ENCODE measurements at regions not wholly inside any gene's neighbourhood (a gene's known extent, or its start where the extent isn't known, plus 50 kb on each side); places are given as distances from the start of the nearest gene placed in this dataset.

GRCh38 chrX:33908898-33909297 lies 223.2 kb downstream of the FAM47A start:
- no peak overlapping the region for H3K4me3 ChIP-seq
- H2AFZ ChIP-seq (replicated peaks), result no peak overlapping the region
- peaks cover 8% of the 10 kb centered on the region for H3K9me3 Mint-ChIP-seq
- H3K4me3 Mint-ChIP-seq, result no peak overlapping the region
- no peak overlapping the region for H3K27ac ChIP-seq
- H3K4me2 ChIP-seq, result no peak overlapping the region
- no peak for DNase-seq (ENCODE audit: low spot score)
- H3K79me2 ChIP-seq (ENCODE audit: low read depth), result no peaks in the 10 kb centered on the region
- H3K9me3 ChIP-seq (ENCODE audit: low read depth), result no peaks in the 10 kb centered on the region
- H3K27me3 Mint-ChIP-seq (ENCODE audit: insufficient read depth, low read depth), result no peaks in the 10 kb centered on the region
- H4K20me1 ChIP-seq (ENCODE audit: low read depth), result no peaks in the 10 kb centered on the region
- no peak overlapping the region for H3K27ac Mint-ChIP-seq
- no peaks in the 10 kb centered on the region for H3K36me3 ChIP-seq
- H3K4me1 Mint-ChIP-seq, result no peaks in the 10 kb centered on the region
- H3F3A ChIP-seq (ENCODE audit: low read depth), result no peaks in the 10 kb centered on the region
- H3K27me3 ChIP-seq, result no peaks in the 10 kb centered on the region
- peaks cover 25% of the 10 kb centered on the region for H3K4me1 ChIP-seq
- TF ChIP-seq CTCF (IDR thresholded peaks at IDR 0.05) (no peak), EZH2phosphoT487 (IDR thresholded peaks at IDR 0.05) (no peak)
- no peak overlapping the region for H3K9ac ChIP-seq
- no peaks in the 10 kb centered on the region for H3K36me3 Mint-ChIP-seq

GRCh38 chrX:33908074-33908473 lies 224.0 kb downstream of the FAM47A start:
- no peak overlapping the region for H3K4me3 Mint-ChIP-seq
- Histone ChIP-seq H4K20me1 (ENCODE audit: low read depth) (no peaks in the 10 kb centered on the region), H3K4me2 (no peak overlapping the region), H3K4me3 (no peak overlapping the region), H3K27ac (no peak overlapping the region), H3K27me3 (no peaks in the 10 kb centered on the region), H3K36me3 (no peaks in the 10 kb centered on the region), H3K79me2 (ENCODE audit: low read depth) (no peaks in the 10 kb centered on the region), H3K9ac (no peak overlapping the region), H2AFZ (replicated peaks) (peak overlapping the region; percentile 51), H3K4me1 (peaks cover 25% of the 10 kb centered on the region), H3K9me3 (ENCODE audit: low read depth) (no peaks in the 10 kb centered on the region), H3F3A (ENCODE audit: low read depth) (no peaks in the 10 kb centered on the region)
- TF ChIP-seq EZH2phosphoT487 (IDR thresholded peaks at IDR 0.05) (no peak), CTCF (IDR thresholded peaks at IDR 0.05) (no peak), EZH2 (IDR thresholded peaks at IDR 0.05) (no peak)
- no peak overlapping the region for H3K27ac Mint-ChIP-seq
- H3K9me3 Mint-ChIP-seq, result peaks cover 8% of the 10 kb centered on the region
- no peak for DNase-seq (ENCODE audit: low spot score)
- H3K27me3 Mint-ChIP-seq (ENCODE audit: insufficient read depth, low read depth), result no peaks in the 10 kb centered on the region
- no peaks in the 10 kb centered on the region for H3K36me3 Mint-ChIP-seq
- H3K4me1 Mint-ChIP-seq, result no peaks in the 10 kb centered on the region

GRCh38 chrX:33906971-33907370 lies 225.1 kb downstream of the FAM47A start:
- Histone ChIP-seq H3K27ac (no peak overlapping the region), H2AFZ (replicated peaks) (peak overlapping the region; percentile 87)
- H3K27ac Mint-ChIP-seq, result no peak overlapping the region

More at GRCh38 chrX:33906971-33907370, 225.1 kb downstream of the FAM47A start:
- no peaks in the 10 kb centered on the region for H4K20me1 ChIP-seq (ENCODE audit: low read depth)
- peaks cover 25% of the 10 kb centered on the region for H3K4me1 ChIP-seq
- H3K36me3 Mint-ChIP-seq, result no peaks in the 10 kb centered on the region
- no peaks in the 10 kb centered on the region for H3K27me3 Mint-ChIP-seq (ENCODE audit: insufficient read depth, low read depth)
- no peaks in the 10 kb centered on the region for H3K79me2 ChIP-seq (ENCODE audit: low read depth)
- no peaks in the 10 kb centered on the region for H3K9me3 ChIP-seq (ENCODE audit: low read depth)
- no peak for TF ChIP-seq EZH2phosphoT487 (IDR thresholded peaks at IDR 0.05)
- no peak for TF ChIP-seq CTCF (IDR thresholded peaks at IDR 0.05)
- TF ChIP-seq EZH2 (IDR thresholded peaks at IDR 0.05), result no peak
- H3K9me3 Mint-ChIP-seq, result peaks cover 10% of the 10 kb centered on the region
- no peak overlapping the region for H3K4me3 ChIP-seq
- no peak for DNase-seq (ENCODE audit: low spot score)
- H3F3A ChIP-seq (ENCODE audit: low read depth), result no peaks in the 10 kb centered on the region
- no peak overlapping the region for H3K9ac ChIP-seq
- peak overlapping the region; percentile 1 for H3K4me2 ChIP-seq
- no peak overlapping the region for H3K4me3 Mint-ChIP-seq
- H3K27me3 ChIP-seq, result no peaks in the 10 kb centered on the region
- no peaks in the 10 kb centered on the region for H3K36me3 ChIP-seq
- no peaks in the 10 kb centered on the region for H3K4me1 Mint-ChIP-seq

Data from neural progenitor cell (in vitro differentiated cells).